ENCODE measurements at regions not wholly inside any gene's neighbourhood (a gene's known extent, or its start where the extent isn't known, plus 50 kb on each side); places are given as distances from the start of the nearest gene placed in this dataset.

DNA sequence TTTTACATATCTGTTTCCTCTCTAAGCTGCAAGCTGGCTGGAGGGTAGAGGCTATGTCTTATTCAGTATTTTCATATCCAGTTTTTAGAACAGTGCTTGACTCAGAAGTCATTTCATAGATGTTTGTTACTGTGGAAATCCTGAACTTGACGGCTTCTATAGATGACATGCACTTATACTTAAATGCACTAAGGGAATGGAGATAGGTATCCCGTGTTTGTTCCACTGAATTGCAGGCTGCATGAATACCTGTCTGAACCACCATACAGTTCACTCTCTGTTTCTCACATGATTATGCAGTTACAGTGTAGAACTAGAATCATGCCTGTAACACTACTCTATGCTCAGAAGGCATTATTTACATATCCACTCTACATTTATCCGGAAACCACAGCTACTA is 417.1 kb downstream of the MTX2 start:
- Mint-ChIP-seq H3K36me3 (no peaks in the 10 kb centered on the region), H3K27ac (no peak overlapping the region), H3K9me3 (no peaks in the 10 kb centered on the region), H3K27me3 (ENCODE audit: low read depth in 2 of 2) (peaks cover 32 to 70% of the 10 kb centered on the region in 2 donors), H3K4me1 (no peaks in the 10 kb centered on the region), H3K4me3 (no peak overlapping the region)
- ATAC-seq: no peak
- DNase-seq: no peak
- WGBS (ENCODE audit: insufficient coverage): 92% methylated on average over 2 of the region's 3 CpGs
- Histone ChIP-seq H3K9me3 (ENCODE audit: control insufficient read depth, insufficient read depth, low read length) (no peaks in the 10 kb centered on the region), H3K27ac (ENCODE audit: low read length) (no peak overlapping the region), H3K27me3 (ENCODE audit: control insufficient read depth, insufficient read depth, low read length) (peaks cover 11% of the 10 kb centered on the region), H3K4me1 (ENCODE audit: control insufficient read depth, insufficient read depth, low read length) (no peaks in the 10 kb centered on the region), H3K36me3 (ENCODE audit: control insufficient read depth, insufficient read depth, low read length) (no peaks in the 10 kb centered on the region), H3K4me3 (ENCODE audit: low read length) (no peak overlapping the region)
- TF ChIP-seq, protein P1, sequence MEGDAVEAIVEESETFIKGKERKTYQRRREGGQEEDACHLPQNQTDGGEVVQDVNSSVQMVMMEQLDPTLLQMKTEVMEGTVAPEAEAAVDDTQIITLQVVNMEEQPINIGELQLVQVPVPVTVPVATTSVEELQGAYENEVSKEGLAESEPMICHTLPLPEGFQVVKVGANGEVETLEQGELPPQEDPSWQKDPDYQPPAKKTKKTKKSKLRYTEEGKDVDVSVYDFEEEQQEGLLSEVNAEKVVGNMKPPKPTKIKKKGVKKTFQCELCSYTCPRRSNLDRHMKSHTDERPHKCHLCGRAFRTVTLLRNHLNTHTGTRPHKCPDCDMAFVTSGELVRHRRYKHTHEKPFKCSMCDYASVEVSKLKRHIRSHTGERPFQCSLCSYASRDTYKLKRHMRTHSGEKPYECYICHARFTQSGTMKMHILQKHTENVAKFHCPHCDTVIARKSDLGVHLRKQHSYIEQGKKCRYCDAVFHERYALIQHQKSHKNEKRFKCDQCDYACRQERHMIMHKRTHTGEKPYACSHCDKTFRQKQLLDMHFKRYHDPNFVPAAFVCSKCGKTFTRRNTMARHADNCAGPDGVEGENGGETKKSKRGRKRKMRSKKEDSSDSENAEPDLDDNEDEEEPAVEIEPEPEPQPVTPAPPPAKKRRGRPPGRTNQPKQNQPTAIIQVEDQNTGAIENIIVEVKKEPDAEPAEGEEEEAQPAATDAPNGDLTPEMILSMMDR (IDR thresholded peaks at IDR 0.05): no peak
- intact Hi-C loops (cut with micrococcal nuclease): no loop called here

DNA sequence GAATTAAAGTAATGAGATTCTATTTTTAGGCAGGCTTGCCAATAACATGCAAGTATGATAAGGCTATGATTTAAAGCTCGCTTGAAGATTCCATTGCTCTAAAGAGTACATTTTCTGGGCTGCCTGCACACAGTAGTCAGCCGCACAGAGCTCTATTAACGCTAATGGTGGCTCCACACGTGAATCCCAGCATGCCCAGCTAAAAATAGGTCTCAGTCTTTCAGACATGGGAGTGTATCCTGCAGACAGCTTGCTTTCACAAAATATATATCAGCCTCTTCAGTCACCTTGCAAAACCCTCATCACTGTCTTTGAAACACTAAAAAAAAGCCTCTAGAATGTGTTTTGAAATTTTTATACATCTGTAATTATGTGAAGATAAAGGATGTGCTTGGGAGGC is 418.1 kb downstream of the MTX2 start:
- Histone ChIP-seq H3K4me1 (ENCODE audit: control insufficient read depth, insufficient read depth, low read length) (no peaks in the 10 kb centered on the region), H3K9me3 (ENCODE audit: control insufficient read depth, insufficient read depth, low read length) (no peaks in the 10 kb centered on the region), H3K4me3 (ENCODE audit: low read length) (no peak overlapping the region), H3K27me3 (ENCODE audit: control insufficient read depth, insufficient read depth, low read length) (peaks cover 13% of the 10 kb centered on the region), H3K36me3 (ENCODE audit: control insufficient read depth, insufficient read depth, low read length) (no peaks in the 10 kb centered on the region), H3K27ac (ENCODE audit: low read length) (no peak overlapping the region)
- no peaks in the 10 kb centered on the region for H3K36me3 Mint-ChIP-seq
- intact Hi-C loops (cut with micrococcal nuclease): no loop called here
- peaks cover 33 to 76% of the 10 kb centered on the region in 2 donors for H3K27me3 Mint-ChIP-seq (ENCODE audit: low read depth in 2 of 2)
- no peaks in the 10 kb centered on the region for H3K4me1 Mint-ChIP-seq
- 90% methylated on average over 4 of the region's 4 CpGs for WGBS (ENCODE audit: insufficient coverage)
- TF ChIP-seq, protein P1 (IDR thresholded peaks at IDR 0.05): no peak
- H3K27ac Mint-ChIP-seq: no peak overlapping the region
- DNase-seq: no peak
- no peak overlapping the region for H3K4me3 Mint-ChIP-seq
- H3K9me3 Mint-ChIP-seq: no peaks in the 10 kb centered on the region
- ATAC-seq: no peak

DNA sequence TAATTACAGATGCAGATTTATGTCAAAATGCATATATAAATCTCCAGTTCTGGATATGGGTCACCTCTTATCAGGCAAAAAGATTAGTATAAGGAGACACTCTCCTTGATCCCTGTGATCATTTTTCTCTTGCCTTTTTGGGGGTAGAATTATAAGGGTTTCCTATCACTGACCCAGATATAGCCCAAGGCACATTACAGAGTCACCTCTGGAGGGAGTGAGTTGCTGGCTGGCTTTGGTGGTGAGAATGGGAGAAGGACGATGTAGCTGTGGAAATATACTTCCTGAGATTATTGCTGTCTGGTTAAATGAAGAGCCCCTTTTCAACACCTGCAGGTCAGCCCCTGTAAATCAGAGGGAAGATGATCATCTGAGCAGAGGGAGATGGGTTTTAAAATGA is 418.7 kb downstream of the MTX2 start:
- H3K4me3 ChIP-seq (ENCODE audit: low read length): no peak overlapping the region
- Mint-ChIP-seq H3K27me3 (ENCODE audit: low read depth in 2 of 2) (peaks cover 33 to 76% of the 10 kb centered on the region in 2 donors), H3K36me3 (no peaks in the 10 kb centered on the region), H3K4me3 (no peak overlapping the region), H3K9me3 (no peaks in the 10 kb centered on the region), H3K4me1 (no peaks in the 10 kb centered on the region), H3K27ac (no peak overlapping the region)
- WGBS (ENCODE audit: insufficient coverage): 86% methylated on average over 1 of the region's 1 CpG
- H3K36me3 ChIP-seq (ENCODE audit: control insufficient read depth, insufficient read depth, low read length): no peaks in the 10 kb centered on the region
- DNase-seq (no peak), ATAC-seq (no peak)
- TF ChIP-seq, protein P1 (IDR thresholded peaks at IDR 0.05): no peak
- peaks cover 13% of the 10 kb centered on the region for H3K27me3 ChIP-seq (ENCODE audit: control insufficient read depth, insufficient read depth, low read length)
- no peaks in the 10 kb centered on the region for H3K4me1 ChIP-seq (ENCODE audit: control insufficient read depth, insufficient read depth, low read length)
- intact Hi-C loops (cut with micrococcal nuclease): no loop called here
- no peak overlapping the region for H3K27ac ChIP-seq (ENCODE audit: low read length)
- no peaks in the 10 kb centered on the region for H3K9me3 ChIP-seq (ENCODE audit: control insufficient read depth, insufficient read depth, low read length)

DNA sequence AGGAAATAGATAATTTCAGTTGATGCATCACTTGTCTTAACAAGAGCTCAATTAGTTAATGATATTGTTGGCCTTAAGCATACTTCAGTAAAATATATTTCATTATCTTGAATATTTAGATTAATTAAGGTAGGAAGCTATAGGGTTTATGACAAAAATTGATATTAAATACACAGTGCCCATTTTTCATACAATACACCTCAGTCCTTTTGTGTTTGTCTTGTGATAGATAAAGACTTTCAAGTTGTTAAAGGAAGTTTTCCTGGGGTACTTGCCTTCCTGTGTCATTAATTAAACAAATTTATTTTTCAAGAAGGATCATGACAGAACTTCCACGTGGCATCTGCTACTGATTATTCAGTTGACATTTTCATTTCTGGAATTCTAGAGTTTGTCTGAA is 420.5 kb downstream of the MTX2 start:
- DNase-seq: no peak
- Mint-ChIP-seq H3K4me3 (no peak overlapping the region), H3K36me3 (no peaks in the 10 kb centered on the region), H3K27me3 (ENCODE audit: low read depth in 2 of 2) (peaks cover 33 to 77% of the 10 kb centered on the region in 2 donors), H3K9me3 (no peaks in the 10 kb centered on the region), H3K4me1 (no peaks in the 10 kb centered on the region), H3K27ac (no peak overlapping the region)
- no peak for ATAC-seq
- no peaks in the 10 kb centered on the region for H3K36me3 ChIP-seq (ENCODE audit: control insufficient read depth, insufficient read depth, low read length)
- no peaks in the 10 kb centered on the region for H3K9me3 ChIP-seq (ENCODE audit: control insufficient read depth, insufficient read depth, low read length)
- WGBS (ENCODE audit: insufficient coverage): 70% methylated on average over 1 of the region's 1 CpG
- no peak overlapping the region for H3K4me3 ChIP-seq (ENCODE audit: low read length)
- intact Hi-C loops (cut with micrococcal nuclease): no loop called here
- H3K4me1 ChIP-seq (ENCODE audit: control insufficient read depth, insufficient read depth, low read length): no peaks in the 10 kb centered on the region
- peaks cover 11% of the 10 kb centered on the region for H3K27me3 ChIP-seq (ENCODE audit: control insufficient read depth, insufficient read depth, low read length)
- TF ChIP-seq, protein P1 (IDR thresholded peaks at IDR 0.05): no peak
- no peak overlapping the region for H3K27ac ChIP-seq (ENCODE audit: low read length)

All from natural killer cell (primary cell).